Prostate gland (tissue), 2 donors: ENCODE measurements at regions not wholly inside any gene's neighbourhood (a gene's known extent, or its start where the extent isn't known, plus 50 kb on each side); places are given as distances from the start of the nearest gene placed in this dataset.

ENCODE experiments used
- DNase-seq: peaks from one replicate; pipeline ENCODE4 v3.0.0-alpha.2; 2019; ENCODE audit warnings: low spot score
- H3K27ac ChIP-seq, 2 donors: fragments of 200-600 bp; sonication (generic); 2 replicates each; pipeline ENCODE4 v1.5.1; 2017 to 2019
- H3K27me3 ChIP-seq: fragments of 200-600 bp; sonication (generic); replicated peaks from 2 replicates; pipeline ENCODE4 v1.5.1; 2019; ENCODE audit not compliant: insufficient read depth
- H3K36me3 ChIP-seq, 2 donors: fragments of 200-600 bp; sonication (generic); 1 replicate in 1 of 2; 2 replicates in 1 of 2; pipeline versions ENCODE4 v1.5.1 to v1.8.1; 2017 to 2019
- H3K4me1 ChIP-seq: fragments of 200-600 bp; sonication (generic); replicated peaks from 2 replicates; pipeline ENCODE4 v1.5.1; 2019
- H3K4me3 ChIP-seq, 2 donors: fragments of 200-600 bp; sonication (generic); 2 replicates each; pipeline ENCODE4 v1.5.1; 2017 to 2019
- H3K9me3 ChIP-seq: fragments of 200-600 bp; sonication (generic); 2 replicates; pipeline ENCODE4 v1.5.1; 2017
- POLR2A ChIP-seq: fragments of 450-650 bp; IDR thresholded peaks from one replicate; pipeline ENCODE4 v1.6.1; 2016; ENCODE audit warnings: antibody characterized with exemption, mild to moderate bottlenecking
- POLR2AphosphoS5 ChIP-seq: sonication (generic); formaldehyde crosslinking; IDR thresholded peaks from one replicate; pipeline ENCODE4 v1.6.1; 2017; ENCODE audit warnings: antibody characterized with exemption
- WGBS: methylation state at CpG from one replicate; pipeline ENCODE4 v1.1.5; 2018; 5-methylcytosine and 5-hydroxymethylcytosine counted together
- intact Hi-C: fragments of 100-400 bp; cut with DNase I; formaldehyde crosslinking; loops from one replicate; pipeline ENCODE4 v1.14.2; 2022
- TF ChIP-seq, protein P1 (sequence below), 4 experiments: fragments of 200-600 bp in 2 of 4; fragments of 450-650 bp in 2 of 4; sonication (generic) in 2 of 4; IDR thresholded peaks; 1 replicate in 3 of 4; 2 replicates in 1 of 4; pipeline ENCODE4 v1.5.1; 2016 to 2019; ENCODE audit warnings: antibody characterized with exemption in 4 of 4, mild to moderate bottlenecking in 2 of 4, moderate library complexity in 2 of 4

DNA sequence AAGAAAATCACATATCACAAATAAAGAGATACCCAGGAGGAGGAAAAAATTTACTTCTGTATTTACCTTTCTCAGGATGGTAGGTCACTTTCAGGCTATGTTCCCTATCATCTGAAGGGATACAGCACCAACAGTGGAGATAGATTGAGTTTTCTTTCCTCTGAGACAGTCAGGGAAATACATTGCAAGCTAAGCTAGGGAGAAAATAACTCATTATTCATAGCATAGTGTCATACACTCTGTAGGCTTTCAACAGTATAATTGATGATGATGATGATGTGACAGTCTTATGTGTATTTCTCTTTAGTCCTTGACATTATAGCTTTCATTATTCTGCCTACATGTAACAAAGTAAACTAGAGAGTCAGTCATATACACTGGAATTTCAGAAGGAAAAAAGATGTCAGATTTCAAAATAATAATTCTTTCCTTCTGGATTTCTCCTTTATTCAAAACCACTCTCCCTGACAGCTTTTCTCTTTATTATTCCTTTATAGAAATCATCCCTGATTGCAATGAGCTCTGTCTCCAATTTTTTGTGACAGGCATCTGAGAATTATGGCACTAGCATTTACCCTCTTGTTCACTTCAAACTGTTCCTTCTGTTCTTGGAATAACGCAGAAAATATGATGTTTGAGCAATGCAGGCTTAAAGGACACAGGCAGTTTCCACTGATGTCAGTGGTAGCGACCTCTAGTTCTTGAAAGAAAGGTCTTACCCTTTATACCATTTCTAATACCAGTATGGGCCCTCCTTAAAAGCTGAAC, 169.1 kb upstream of the EPHA5 start:
- Histone ChIP-seq H3K4me1 (no peaks in the 10 kb centered on the region), H3K36me3 (no peaks in the 10 kb centered on the region), H3K9me3 (no peaks in the 10 kb centered on the region), H3K27me3 (no peaks in the 10 kb centered on the region), H3K27ac (no peak overlapping the region), H3K4me3 (no peak overlapping the region)
- DNase-seq, result no peak
- TF ChIP-seq, protein P1, sequence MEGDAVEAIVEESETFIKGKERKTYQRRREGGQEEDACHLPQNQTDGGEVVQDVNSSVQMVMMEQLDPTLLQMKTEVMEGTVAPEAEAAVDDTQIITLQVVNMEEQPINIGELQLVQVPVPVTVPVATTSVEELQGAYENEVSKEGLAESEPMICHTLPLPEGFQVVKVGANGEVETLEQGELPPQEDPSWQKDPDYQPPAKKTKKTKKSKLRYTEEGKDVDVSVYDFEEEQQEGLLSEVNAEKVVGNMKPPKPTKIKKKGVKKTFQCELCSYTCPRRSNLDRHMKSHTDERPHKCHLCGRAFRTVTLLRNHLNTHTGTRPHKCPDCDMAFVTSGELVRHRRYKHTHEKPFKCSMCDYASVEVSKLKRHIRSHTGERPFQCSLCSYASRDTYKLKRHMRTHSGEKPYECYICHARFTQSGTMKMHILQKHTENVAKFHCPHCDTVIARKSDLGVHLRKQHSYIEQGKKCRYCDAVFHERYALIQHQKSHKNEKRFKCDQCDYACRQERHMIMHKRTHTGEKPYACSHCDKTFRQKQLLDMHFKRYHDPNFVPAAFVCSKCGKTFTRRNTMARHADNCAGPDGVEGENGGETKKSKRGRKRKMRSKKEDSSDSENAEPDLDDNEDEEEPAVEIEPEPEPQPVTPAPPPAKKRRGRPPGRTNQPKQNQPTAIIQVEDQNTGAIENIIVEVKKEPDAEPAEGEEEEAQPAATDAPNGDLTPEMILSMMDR (IDR thresholded peaks at IDR 0.05), result no peak
- TF ChIP-seq POLR2AphosphoS5 (no peak), POLR2A (no peak)
- intact Hi-C loops, result no loop called here
- WGBS, result 68% methylated on average over 2 of the region's 2 CpGs

DNA sequence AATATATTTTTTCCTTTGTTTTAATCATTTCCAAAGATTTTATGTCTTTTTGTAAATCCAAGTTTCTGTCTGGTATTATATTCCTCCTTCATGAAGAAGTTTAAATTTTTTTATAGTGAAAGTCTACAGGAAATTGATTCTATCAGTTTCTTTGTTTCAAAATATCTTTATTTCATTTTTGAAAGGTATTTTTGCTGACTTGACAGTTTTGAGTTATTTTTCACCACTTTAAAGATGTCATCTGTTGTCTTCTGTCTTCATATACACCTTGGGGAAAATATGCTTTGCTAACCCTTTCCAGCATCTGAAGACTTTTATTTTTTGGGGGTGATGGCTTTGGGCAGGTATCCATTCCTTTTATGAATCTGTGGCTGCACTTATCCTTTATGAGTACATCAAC, 164.4 kb upstream of the EPHA5 start:
- H3K36me3 ChIP-seq, result no peaks in the 10 kb centered on the region
- intact Hi-C loops, result no loop called here
- H3K4me1 ChIP-seq, result no peaks in the 10 kb centered on the region
- TF ChIP-seq, protein P1 (IDR thresholded peaks at IDR 0.05), result no peak
- TF ChIP-seq POLR2AphosphoS5, result no peak
- TF ChIP-seq POLR2A, result no peak
- DNase-seq, result no peak
- no peak overlapping the region for H3K4me3 ChIP-seq
- no peaks in the 10 kb centered on the region for H3K27me3 ChIP-seq
- no peaks in the 10 kb centered on the region for H3K9me3 ChIP-seq
- no peak overlapping the region for H3K27ac ChIP-seq

DNA sequence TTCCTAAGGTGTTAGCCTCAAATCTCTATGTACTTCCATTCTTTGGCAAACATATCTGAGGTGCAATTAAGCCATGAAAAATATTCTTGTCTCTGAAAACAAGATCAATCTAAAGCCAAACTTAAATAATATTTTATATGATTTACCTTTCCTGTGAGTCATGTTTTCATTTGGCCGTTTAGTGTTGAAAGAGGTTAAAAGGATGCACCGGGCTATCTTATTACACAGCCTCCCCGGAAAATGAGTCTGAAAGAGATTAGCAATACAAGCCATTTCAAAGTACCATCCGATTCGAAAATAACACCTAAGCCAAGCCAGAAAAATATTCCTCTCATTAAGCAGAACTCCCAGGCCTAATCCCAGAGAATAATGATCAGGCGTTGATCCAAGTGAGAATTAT, 161.5 kb upstream of the EPHA5 start:
- no peaks in the 10 kb centered on the region for H3K4me1 ChIP-seq
- H3K27ac ChIP-seq, result no peak overlapping the region
- WGBS, result 51% methylated on average over 6 of the region's 6 CpGs
- no peaks in the 10 kb centered on the region for H3K9me3 ChIP-seq
- no peak for DNase-seq
- no peaks in the 10 kb centered on the region for H3K36me3 ChIP-seq
- no peak overlapping the region for H3K4me3 ChIP-seq
- no peak for TF ChIP-seq POLR2A
- TF ChIP-seq POLR2AphosphoS5, result no peak
- TF ChIP-seq, protein P1 (IDR thresholded peaks at IDR 0.05), result no peak
- intact Hi-C loops, result no loop called here
- H3K27me3 ChIP-seq, result no peaks in the 10 kb centered on the region

DNA sequence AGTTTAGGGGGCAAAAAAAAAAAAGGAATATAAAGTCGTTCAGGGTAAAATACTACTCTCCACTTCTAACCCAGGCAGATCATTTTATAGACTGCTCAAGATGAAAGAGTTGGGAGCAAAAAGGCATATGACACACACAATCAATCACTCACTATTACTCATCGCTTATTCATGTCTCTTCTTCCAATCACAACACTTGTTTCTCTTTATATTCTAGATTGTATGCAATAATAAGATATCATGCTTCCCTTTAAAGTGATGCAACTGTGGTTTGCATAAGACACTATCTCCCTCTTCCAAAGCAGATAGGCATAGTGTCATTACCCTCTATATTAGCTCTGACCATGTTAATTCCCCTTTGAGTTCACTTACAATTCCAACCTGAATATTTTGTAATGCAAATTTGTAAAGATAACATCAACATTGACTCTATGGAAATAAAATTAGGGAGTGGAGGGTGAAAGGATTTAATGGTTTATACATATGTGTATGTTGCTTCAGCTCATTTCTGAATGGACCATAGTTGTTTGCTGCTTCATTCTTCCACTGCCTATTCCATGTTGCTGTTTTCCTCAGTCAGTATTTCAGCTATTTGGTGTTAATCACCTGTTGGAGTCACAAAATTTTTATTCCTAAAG, 154.9 kb upstream of the EPHA5 start:
- WGBS, result 83% methylated on average over 2 of the region's 2 CpGs
- Histone ChIP-seq H3K36me3 (no peaks in the 10 kb centered on the region), H3K4me3 (no peak overlapping the region), H3K4me1 (no peaks in the 10 kb centered on the region), H3K27me3 (no peaks in the 10 kb centered on the region), H3K9me3 (no peaks in the 10 kb centered on the region), H3K27ac (no peak overlapping the region)
- TF ChIP-seq POLR2AphosphoS5, result no peak
- no peak for TF ChIP-seq POLR2A
- TF ChIP-seq, protein P1 (IDR thresholded peaks at IDR 0.05), result no peak
- intact Hi-C loops, result no loop called here
- no peak for DNase-seq

DNA sequence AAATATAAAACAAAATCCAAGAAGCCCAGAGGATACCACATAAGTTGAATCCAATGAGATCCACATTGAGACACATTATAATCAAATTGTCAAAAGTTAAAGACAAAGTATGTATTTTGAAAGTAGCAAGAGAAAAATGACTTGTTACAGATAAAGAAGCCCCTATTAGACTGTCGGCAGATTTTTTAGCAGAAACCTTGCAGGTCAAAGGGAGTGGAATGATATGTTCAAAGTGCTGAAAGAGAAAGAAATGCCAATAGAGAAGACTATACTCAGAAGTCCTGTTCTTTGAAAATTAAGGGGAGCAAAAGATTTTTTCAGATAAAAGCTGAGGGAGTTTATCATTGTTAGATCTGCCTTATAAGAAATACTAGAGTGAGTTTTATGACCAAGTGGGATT, 148.9 kb upstream of the EPHA5 start:
- 100% methylated on average over 1 of the region's 1 CpG for WGBS

More for the DNA sequence above, 148.9 kb upstream of the EPHA5 start:
- no peak for DNase-seq
- intact Hi-C loops, result no loop called here
- Histone ChIP-seq H3K27me3 (no peaks in the 10 kb centered on the region), H3K4me1 (no peaks in the 10 kb centered on the region), H3K4me3 (no peak overlapping the region), H3K36me3 (no peaks in the 10 kb centered on the region), H3K27ac (no peak overlapping the region), H3K9me3 (no peaks in the 10 kb centered on the region)
- TF ChIP-seq POLR2A, result no peak
